ENCODE measurements at regions not wholly inside any gene's neighbourhood (a gene's known extent, or its start where the extent isn't known, plus 50 kb on each side); places are given as distances from the start of the nearest gene placed in this dataset.
"Not testable (repeated sequence)": the region's sequence is repeated elsewhere in the genome, so short reads cannot be mapped to it uniquely, and the experiment has no call there.

DNA sequence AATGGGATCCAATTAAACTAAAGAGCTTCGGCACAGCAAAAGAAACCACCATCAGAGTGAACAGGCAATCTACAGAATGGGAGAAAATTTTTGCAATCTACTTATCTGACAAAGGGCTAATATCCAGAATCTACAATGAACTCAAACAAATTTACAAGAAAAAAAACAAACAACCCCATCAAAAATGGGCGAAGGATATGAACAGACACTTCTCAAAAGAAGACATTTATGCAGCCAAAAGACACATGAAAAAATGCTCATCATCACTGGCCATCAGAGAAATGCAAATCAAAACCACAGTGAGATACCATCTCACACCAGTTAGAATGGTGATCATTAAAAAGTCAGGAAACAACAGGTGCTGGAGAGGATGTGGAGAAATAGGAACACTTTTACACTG is 158.8 kb upstream of the VIPR2 start:
- POLR2A ChIA-PET; H3K36me3 ChIP-seq (ENCODE audit: control insufficient read depth in 4 of 4, insufficient read depth in 4 of 4, low read length in 3 of 4); H3K4me1 ChIP-seq (ENCODE audit: control extremely low read depth in 1 of 4, control insufficient read depth in 4 of 4, insufficient read depth in 4 of 4, low read length in 3 of 4); DNase-seq; H3K27ac ChIP-seq (ENCODE audit: insufficient read depth in 1 of 2, low read depth in 1 of 2, low read length in 2 of 2, poor library complexity in 1 of 2, severe bottlenecking in 2 of 2); CTCF ChIA-PET; H3K27me3 ChIP-seq (replicated peaks in 2 of 5; ENCODE audit: control insufficient read depth in 4 of 5, insufficient read depth in 5 of 5, low read length in 4 of 5); H3K4me3 ChIP-seq (ENCODE audit: control insufficient read depth in 1 of 7, extremely low read depth in 1 of 7, insufficient read depth in 4 of 7, low read depth in 2 of 7, low read length in 6 of 7); H3K9me3 ChIP-seq (ENCODE audit: control extremely low read depth in 1 of 5, control insufficient read depth in 4 of 5, insufficient read depth in 2 of 5, low read depth in 1 of 5, low read length in 4 of 5): not testable (repeated sequence)
- WGBS (ENCODE audit: insufficient coverage): no CpG with 5 or more reads among the region's 2 CpGs

DNA sequence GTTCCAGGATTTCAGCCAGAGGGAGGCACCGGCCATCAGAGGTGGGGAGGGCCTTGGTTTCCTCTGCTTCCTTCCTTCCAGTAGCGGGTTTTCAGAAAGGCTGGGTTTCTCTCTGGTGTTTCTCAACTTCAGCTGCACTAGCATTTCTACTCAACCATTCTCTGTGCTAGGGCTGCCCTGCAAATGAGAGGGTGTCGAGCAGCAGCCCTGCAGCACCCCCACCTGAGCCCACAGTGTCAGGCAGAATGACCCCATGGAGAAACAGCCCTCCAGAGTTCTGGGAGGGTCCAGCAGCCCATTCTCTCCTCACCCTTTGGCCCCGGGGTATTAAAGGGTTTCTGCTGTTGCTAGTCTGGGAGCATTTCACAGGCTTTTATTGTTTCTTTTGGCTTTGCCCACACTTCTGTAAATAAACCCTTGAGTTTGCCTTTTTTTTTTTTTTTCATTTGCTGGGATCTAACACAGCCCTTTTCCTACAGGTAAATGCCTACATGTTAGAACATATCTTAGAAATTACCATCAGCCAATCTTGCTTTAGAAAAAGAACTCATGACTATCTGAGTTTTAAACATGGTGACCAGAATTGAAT is 151.5 kb upstream of the VIPR2 start:
- 75% methylated on average over 2 of the region's 4 CpGs for whole genome bisulfite sequencing (ENCODE audit: insufficient coverage)
- no peak for DNase-seq
- Histone ChIP-seq H3K9me3 (ENCODE audit: control extremely low read depth in 1 of 5, control insufficient read depth in 4 of 5, insufficient read depth in 2 of 5, low read depth in 1 of 5, low read length in 4 of 5) (peaks cover 0 to 6% (median 0%) of the 10 kb centered on the region in 5 experiments), H3K27ac (ENCODE audit: insufficient read depth in 1 of 2, low read depth in 1 of 2, low read length in 2 of 2, poor library complexity in 1 of 2, severe bottlenecking in 2 of 2) (no peak overlapping the region), H3K36me3 (ENCODE audit: control insufficient read depth in 4 of 4, insufficient read depth in 4 of 4, low read length in 3 of 4) (no peaks in the 10 kb centered on the region), H3K27me3 (replicated peaks in 2 of 5; ENCODE audit: control insufficient read depth in 4 of 5, insufficient read depth in 5 of 5, low read length in 4 of 5) (no peaks in the 10 kb centered on the region), H3K4me1 (ENCODE audit: control extremely low read depth in 1 of 4, control insufficient read depth in 4 of 4, insufficient read depth in 4 of 4, low read length in 3 of 4) (no peaks in the 10 kb centered on the region), H3K4me3 (ENCODE audit: control insufficient read depth in 1 of 7, extremely low read depth in 1 of 7, insufficient read depth in 4 of 7, low read depth in 2 of 7, low read length in 6 of 7) (no peak overlapping the region)
- CTCF ChIA-PET: no interaction called here
- POLR2A ChIA-PET: no interaction called here

DNA sequence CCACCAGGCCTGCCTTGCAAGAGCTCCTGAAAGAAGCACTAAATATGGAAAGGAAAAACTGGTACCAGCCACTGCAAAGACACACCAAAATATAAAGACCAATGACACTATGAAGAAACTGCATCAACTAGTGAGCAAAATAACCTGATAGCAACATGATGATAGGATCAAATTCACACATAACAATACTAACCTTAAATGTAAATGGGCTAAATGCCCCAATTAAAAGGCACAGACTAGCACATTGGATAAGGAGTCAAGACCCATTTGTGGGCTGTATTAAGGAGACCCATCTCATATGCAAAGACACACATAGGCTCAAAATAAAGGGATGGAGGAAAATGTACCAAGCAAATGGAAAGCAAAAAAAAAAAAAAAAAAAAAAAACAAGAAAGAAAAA is 141.8 kb upstream of the VIPR2 start:
- H3K9me3 ChIP-seq (ENCODE audit: control extremely low read depth in 1 of 5, control insufficient read depth in 4 of 5, insufficient read depth in 2 of 5, low read depth in 1 of 5, low read length in 4 of 5); H3K4me1 ChIP-seq (ENCODE audit: control extremely low read depth in 1 of 4, control insufficient read depth in 4 of 4, insufficient read depth in 4 of 4, low read length in 3 of 4); H3K27ac ChIP-seq (ENCODE audit: insufficient read depth in 1 of 2, low read depth in 1 of 2, low read length in 2 of 2, poor library complexity in 1 of 2, severe bottlenecking in 2 of 2); H3K36me3 ChIP-seq (ENCODE audit: control insufficient read depth in 4 of 4, insufficient read depth in 4 of 4, low read length in 3 of 4); POLR2A ChIA-PET; H3K27me3 ChIP-seq (replicated peaks in 2 of 5; ENCODE audit: control insufficient read depth in 4 of 5, insufficient read depth in 5 of 5, low read length in 4 of 5); DNase-seq; H3K4me3 ChIP-seq (ENCODE audit: control insufficient read depth in 1 of 7, extremely low read depth in 1 of 7, insufficient read depth in 4 of 7, low read depth in 2 of 7, low read length in 6 of 7): not testable (repeated sequence)
- CTCF ChIA-PET: interaction anchor here (0.7 kb wide), 1 partner anchor 12 kb away, joined by 3 read pairs; no protein-coding TSS in a partner anchor

DNA sequence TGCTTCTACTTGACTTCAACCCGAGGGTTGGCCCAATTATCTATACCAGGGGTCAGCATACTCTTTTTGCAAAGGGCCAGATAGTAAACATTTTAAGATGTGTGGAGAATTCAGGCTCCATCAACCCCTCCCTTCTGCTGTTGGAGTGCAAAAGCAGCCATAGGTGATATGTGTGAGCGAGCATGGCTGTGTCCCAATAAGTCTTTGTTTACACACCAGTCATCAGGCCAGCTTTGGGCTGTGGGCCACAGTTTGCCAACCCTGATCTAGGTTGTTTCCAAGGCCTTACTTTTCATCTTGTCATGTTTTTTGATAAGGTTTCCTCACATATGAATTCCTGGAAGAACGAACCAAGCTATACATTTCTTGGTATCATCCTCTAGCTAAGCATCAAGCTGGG is 136.9 kb upstream of the VIPR2 start:
- Histone ChIP-seq H3K36me3 (ENCODE audit: control insufficient read depth in 4 of 4, insufficient read depth in 4 of 4, low read length in 3 of 4) (no peaks in the 10 kb centered on the region), H3K27ac (ENCODE audit: insufficient read depth in 1 of 2, low read depth in 1 of 2, low read length in 2 of 2, poor library complexity in 1 of 2, severe bottlenecking in 2 of 2) (no peak overlapping the region), H3K9me3 (ENCODE audit: control extremely low read depth in 1 of 5, control insufficient read depth in 4 of 5, insufficient read depth in 2 of 5, low read depth in 1 of 5, low read length in 4 of 5) (peaks cover 0 to 13% (median 2%) of the 10 kb centered on the region in 5 experiments), H3K27me3 (replicated peaks in 2 of 5; ENCODE audit: control insufficient read depth in 4 of 5, insufficient read depth in 5 of 5, low read length in 4 of 5) (no peaks in the 10 kb centered on the region), H3K4me3 (ENCODE audit: control insufficient read depth in 1 of 7, extremely low read depth in 1 of 7, insufficient read depth in 4 of 7, low read depth in 2 of 7, low read length in 6 of 7) (no peak overlapping the region), H3K4me1 (ENCODE audit: control extremely low read depth in 1 of 4, control insufficient read depth in 4 of 4, insufficient read depth in 4 of 4, low read length in 3 of 4) (no peaks in the 10 kb centered on the region)
- ChIA-PET POLR2A (no interaction called here), CTCF (no interaction called here)
- WGBS (ENCODE audit: insufficient coverage): 80% methylated on average over 2 of the region's 3 CpGs
- DNase-seq: no peak

DNA sequence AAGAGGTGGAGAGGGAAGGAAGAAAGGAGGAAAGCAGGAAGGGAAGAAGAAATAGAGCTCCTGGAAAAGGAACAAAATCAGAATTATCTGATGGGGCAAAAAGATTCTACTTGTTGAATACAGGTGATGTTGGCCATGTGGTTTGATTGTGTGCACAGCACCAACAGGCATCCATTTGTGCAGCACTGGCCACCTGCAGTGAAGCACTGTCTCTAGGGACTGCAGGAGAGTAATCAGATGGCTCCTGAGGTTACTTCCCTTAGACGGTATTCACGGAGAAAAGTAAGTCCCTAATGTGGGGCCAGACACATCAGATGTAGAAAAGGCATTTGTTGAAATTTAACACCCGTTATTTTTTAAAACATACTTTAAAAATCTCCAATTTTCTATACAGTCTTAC is 135.3 kb upstream of the VIPR2 start:
- ChIA-PET POLR2A (no interaction called here), CTCF (no interaction called here)

DNA sequence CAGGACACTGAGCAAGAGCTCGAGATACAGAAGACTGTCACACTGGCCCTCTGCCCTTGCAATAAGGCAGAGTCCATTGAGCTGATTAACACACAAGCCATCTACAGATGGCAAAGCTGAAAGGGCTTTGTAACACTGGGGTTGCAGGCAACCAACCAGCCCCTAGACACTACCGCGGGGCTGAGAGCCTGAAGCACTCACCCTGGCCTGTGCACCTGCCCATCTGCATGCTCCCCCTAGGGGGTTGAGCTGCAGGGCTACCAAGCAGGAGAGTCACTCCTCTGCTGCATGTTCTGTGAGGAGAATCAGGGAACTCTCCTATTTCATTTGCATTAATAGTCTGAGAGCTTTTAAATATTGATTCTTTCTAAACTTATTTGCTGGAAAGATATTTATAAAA is 128.1 kb upstream of the VIPR2 start:
- Histone ChIP-seq H3K27ac (ENCODE audit: insufficient read depth in 1 of 2, low read depth in 1 of 2, low read length in 2 of 2, poor library complexity in 1 of 2, severe bottlenecking in 2 of 2) (no peak overlapping the region), H3K27me3 (replicated peaks in 2 of 5; ENCODE audit: control insufficient read depth in 4 of 5, insufficient read depth in 5 of 5, low read length in 4 of 5) (no peaks in the 10 kb centered on the region), H3K4me1 (ENCODE audit: control extremely low read depth in 1 of 4, control insufficient read depth in 4 of 4, insufficient read depth in 4 of 4, low read length in 3 of 4) (no peaks in the 10 kb centered on the region), H3K9me3 (ENCODE audit: control extremely low read depth in 1 of 5, control insufficient read depth in 4 of 5, insufficient read depth in 2 of 5, low read depth in 1 of 5, low read length in 4 of 5) (peaks cover 3 to 38% (median 11%) of the 10 kb centered on the region in 5 experiments), H3K4me3 (ENCODE audit: control insufficient read depth in 1 of 7, extremely low read depth in 1 of 7, insufficient read depth in 4 of 7, low read depth in 2 of 7, low read length in 6 of 7) (no peak overlapping the region), H3K36me3 (ENCODE audit: control insufficient read depth in 4 of 4, insufficient read depth in 4 of 4, low read length in 3 of 4) (no peaks in the 10 kb centered on the region)
- 89% methylated on average over 3 of the region's 3 CpGs for WGBS (ENCODE audit: insufficient coverage)
- ChIA-PET CTCF (no interaction called here), POLR2A (no interaction called here)
- DNase-seq: no peak

More for the DNA sequence above, 135.3 kb upstream of the VIPR2 start:
- Histone ChIP-seq H3K27me3 (replicated peaks in 2 of 5; ENCODE audit: control insufficient read depth in 4 of 5, insufficient read depth in 5 of 5, low read length in 4 of 5) (no peaks in the 10 kb centered on the region), H3K4me1 (ENCODE audit: control extremely low read depth in 1 of 4, control insufficient read depth in 4 of 4, insufficient read depth in 4 of 4, low read length in 3 of 4) (no peaks in the 10 kb centered on the region), H3K36me3 (ENCODE audit: control insufficient read depth in 4 of 4, insufficient read depth in 4 of 4, low read length in 3 of 4) (no peaks in the 10 kb centered on the region), H3K9me3 (ENCODE audit: control extremely low read depth in 1 of 5, control insufficient read depth in 4 of 5, insufficient read depth in 2 of 5, low read depth in 1 of 5, low read length in 4 of 5) (peaks cover 0 to 13% (median 2%) of the 10 kb centered on the region in 5 experiments), H3K27ac (ENCODE audit: insufficient read depth in 1 of 2, low read depth in 1 of 2, low read length in 2 of 2, poor library complexity in 1 of 2, severe bottlenecking in 2 of 2) (no peak overlapping the region), H3K4me3 (ENCODE audit: control insufficient read depth in 1 of 7, extremely low read depth in 1 of 7, insufficient read depth in 4 of 7, low read depth in 2 of 7, low read length in 6 of 7) (no peak overlapping the region)
- no peak for DNase-seq
- 88% methylated on average over 3 of the region's 3 CpGs for WGBS (ENCODE audit: insufficient coverage)

DNA sequence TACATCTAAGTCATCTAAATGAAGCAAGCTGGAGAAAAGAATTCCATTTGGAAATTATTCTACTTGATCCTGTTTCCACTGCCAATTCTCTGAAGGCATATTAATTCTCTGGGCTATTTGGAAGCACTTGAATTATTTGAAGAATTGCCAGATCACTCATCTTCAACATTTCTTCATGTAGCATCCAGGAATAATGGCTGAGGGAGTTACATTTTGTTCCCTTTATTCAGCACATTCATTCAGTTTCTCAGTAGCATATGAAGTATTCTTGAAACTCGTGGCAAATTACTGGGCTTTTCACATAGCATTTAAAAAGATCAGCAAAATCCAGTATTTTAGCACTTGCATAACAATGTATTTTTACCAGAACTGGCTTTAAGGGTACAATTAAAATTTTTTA is 127.1 kb upstream of the VIPR2 start:
- Histone ChIP-seq H3K27ac (ENCODE audit: insufficient read depth in 1 of 2, low read depth in 1 of 2, low read length in 2 of 2, poor library complexity in 1 of 2, severe bottlenecking in 2 of 2) (no peak overlapping the region), H3K9me3 (ENCODE audit: control extremely low read depth in 1 of 5, control insufficient read depth in 4 of 5, insufficient read depth in 2 of 5, low read depth in 1 of 5, low read length in 4 of 5) (peaks cover 3 to 33% (median 11%) of the 10 kb centered on the region in 5 experiments), H3K36me3 (ENCODE audit: control insufficient read depth in 4 of 4, insufficient read depth in 4 of 4, low read length in 3 of 4) (no peaks in the 10 kb centered on the region), H3K27me3 (replicated peaks in 2 of 5; ENCODE audit: control insufficient read depth in 4 of 5, insufficient read depth in 5 of 5, low read length in 4 of 5) (no peaks in the 10 kb centered on the region), H3K4me3 (ENCODE audit: control insufficient read depth in 1 of 7, extremely low read depth in 1 of 7, insufficient read depth in 4 of 7, low read depth in 2 of 7, low read length in 6 of 7) (no peak overlapping the region), H3K4me1 (ENCODE audit: control extremely low read depth in 1 of 4, control insufficient read depth in 4 of 4, insufficient read depth in 4 of 4, low read length in 3 of 4) (no peaks in the 10 kb centered on the region)
- CTCF ChIA-PET: no interaction called here
- POLR2A ChIA-PET: no interaction called here
- DNase-seq: no peak
- no CpG with 5 or more reads among the region's 1 CpG for WGBS (ENCODE audit: insufficient coverage)
